Natural killer cell (primary cell): ENCODE measurements at regions not wholly inside any gene's neighbourhood (a gene's known extent, or its start where the extent isn't known, plus 50 kb on each side); places are given as distances from the start of the nearest gene placed in this dataset.

ENCODE experiments used
- ATAC-seq, 3 donors: fragments of 150-1000 bp in 2 of 3; fragments of 200-7000 bp in 1 of 3; cut with Tn5 transposase; 1 replicate in 1 of 3; 2 replicates in 2 of 3; pipeline ENCODE4 v1.10.0; 2021; ENCODE audit warnings: mild to moderate bottlenecking in 2 of 3, moderate library complexity in 2 of 3
- DNase-seq, 2 donors: peaks; one replicate each; pipeline versions ENCODE4 v3.0.0 to v3.0.0-alpha.2; 2013 to 2021; ENCODE audit warnings: mixed read lengths in 1 of 2
- H3K27ac ChIP-seq: one replicate; pipeline ENCODE4 v1.5.1; 2013; ENCODE audit warnings: mild to moderate bottlenecking, low read length
- H3K27me3 ChIP-seq: one replicate; pipeline ENCODE4 v1.6.1; 2013; ENCODE audit warnings: low read length; ENCODE audit not compliant: control insufficient read depth, insufficient read depth
- H3K36me3 ChIP-seq: one replicate; pipeline ENCODE4 v1.6.1; 2013; ENCODE audit warnings: low read length; ENCODE audit not compliant: control insufficient read depth, insufficient read depth
- H3K4me1 ChIP-seq: one replicate; pipeline ENCODE4 v1.6.1; 2013; ENCODE audit warnings: low read length; ENCODE audit not compliant: control insufficient read depth, insufficient read depth
- H3K4me3 ChIP-seq: one replicate; pipeline ENCODE4 v1.5.1; 2013; ENCODE audit warnings: low read length
- H3K9me3 ChIP-seq: one replicate; pipeline ENCODE4 v1.6.1; 2013; ENCODE audit warnings: low read length; ENCODE audit not compliant: control insufficient read depth, insufficient read depth
- H3K27ac Mint-ChIP-seq, 2 donors: one replicate each; pipeline ENCODE4 v1.8.0; 2022; ENCODE audit warnings: mild to moderate bottlenecking in 2 of 2, mixed read lengths in 2 of 2, moderate library complexity in 1 of 2
- H3K27me3 Mint-ChIP-seq, 2 donors: one replicate each; pipeline ENCODE4 v1.8.0; 2022; ENCODE audit warnings: low read depth in 2 of 2, mixed read lengths in 2 of 2
- H3K36me3 Mint-ChIP-seq: one replicate; pipeline ENCODE4 v1.8.0; 2022; ENCODE audit warnings: mixed read lengths
- H3K4me1 Mint-ChIP-seq, 2 donors: one replicate each; pipeline ENCODE4 v1.8.0; 2022; ENCODE audit warnings: mixed read lengths in 2 of 2
- H3K4me3 Mint-ChIP-seq: one replicate; pipeline ENCODE4 v1.8.0; 2022; ENCODE audit warnings: mild to moderate bottlenecking, moderate library complexity, mixed read lengths
- H3K9me3 Mint-ChIP-seq, 2 donors: one replicate each; pipeline ENCODE4 v1.8.0; 2022; ENCODE audit warnings: mixed read lengths in 2 of 2
- WGBS: methylation state at CpG from one replicate; pipeline ENCODE4 v1.1.7; 2013; ENCODE audit warnings: missing lambda C conversion rate; ENCODE audit not compliant: insufficient coverage; 5-methylcytosine and 5-hydroxymethylcytosine counted together
- intact Hi-C: fragments of 100-400 bp; cut with micrococcal nuclease; formaldehyde crosslinking; loops from one replicate; pipeline ENCODE4 v1.14.2; 2022
- TF ChIP-seq, protein P1 (sequence below): fragments of 200-600 bp; IDR thresholded peaks from one replicate; pipeline ENCODE4 v1.8.0; 2022; ENCODE audit warnings: antibody characterized with exemption

- H3K27ac Mint-ChIP-seq: no peak overlapping the region
- ATAC-seq: no peak
- Histone ChIP-seq H3K4me3 (no peak overlapping the region), H3K4me1 (no peaks in the 10 kb centered on the region), H3K27ac (no peak overlapping the region), H3K9me3 (no peaks in the 10 kb centered on the region), H3K27me3 (no peaks in the 10 kb centered on the region), H3K36me3 (no peaks in the 10 kb centered on the region)
- WGBS: 100% methylated on average over 1 of the region's 1 CpG
- peaks cover 0 to 5% of the 10 kb centered on the region in 2 donors for H3K9me3 Mint-ChIP-seq
- H3K4me3 Mint-ChIP-seq: no peak overlapping the region
- intact Hi-C loops: no loop called here
- no peaks in the 10 kb centered on the region for H3K27me3 Mint-ChIP-seq
- no peaks in the 10 kb centered on the region for H3K36me3 Mint-ChIP-seq
- H3K4me1 Mint-ChIP-seq: no peaks in the 10 kb centered on the region
- TF ChIP-seq, protein P1, sequence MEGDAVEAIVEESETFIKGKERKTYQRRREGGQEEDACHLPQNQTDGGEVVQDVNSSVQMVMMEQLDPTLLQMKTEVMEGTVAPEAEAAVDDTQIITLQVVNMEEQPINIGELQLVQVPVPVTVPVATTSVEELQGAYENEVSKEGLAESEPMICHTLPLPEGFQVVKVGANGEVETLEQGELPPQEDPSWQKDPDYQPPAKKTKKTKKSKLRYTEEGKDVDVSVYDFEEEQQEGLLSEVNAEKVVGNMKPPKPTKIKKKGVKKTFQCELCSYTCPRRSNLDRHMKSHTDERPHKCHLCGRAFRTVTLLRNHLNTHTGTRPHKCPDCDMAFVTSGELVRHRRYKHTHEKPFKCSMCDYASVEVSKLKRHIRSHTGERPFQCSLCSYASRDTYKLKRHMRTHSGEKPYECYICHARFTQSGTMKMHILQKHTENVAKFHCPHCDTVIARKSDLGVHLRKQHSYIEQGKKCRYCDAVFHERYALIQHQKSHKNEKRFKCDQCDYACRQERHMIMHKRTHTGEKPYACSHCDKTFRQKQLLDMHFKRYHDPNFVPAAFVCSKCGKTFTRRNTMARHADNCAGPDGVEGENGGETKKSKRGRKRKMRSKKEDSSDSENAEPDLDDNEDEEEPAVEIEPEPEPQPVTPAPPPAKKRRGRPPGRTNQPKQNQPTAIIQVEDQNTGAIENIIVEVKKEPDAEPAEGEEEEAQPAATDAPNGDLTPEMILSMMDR: no peak
- DNase-seq: no peak
Measured at GRCh38 chr2:66270247-66270646, 164.7 kb upstream of the MEIS1 start.

- Mint-ChIP-seq H3K4me3 (no peak overlapping the region), H3K9me3 (peaks cover 0 to 5% of the 10 kb centered on the region in 2 donors), H3K36me3 (no peaks in the 10 kb centered on the region), H3K27ac (no peak overlapping the region), H3K4me1 (no peaks in the 10 kb centered on the region), H3K27me3 (no peaks in the 10 kb centered on the region)
- no peak overlapping the region for H3K27ac ChIP-seq
- H3K27me3 ChIP-seq: no peaks in the 10 kb centered on the region
- H3K4me1 ChIP-seq: no peaks in the 10 kb centered on the region
- intact Hi-C loops: no loop called here
- no peaks in the 10 kb centered on the region for H3K9me3 ChIP-seq
- TF ChIP-seq, protein P1: no peak
- ATAC-seq: no peak
- DNase-seq: no peak
- H3K4me3 ChIP-seq: no peak overlapping the region
- WGBS: no CpG with 5 or more reads among the region's 1 CpG
- no peaks in the 10 kb centered on the region for H3K36me3 ChIP-seq
Measured at GRCh38 chr2:66269166-66269565, 165.8 kb upstream of the MEIS1 start.

- intact Hi-C loops: no loop called here
- ATAC-seq: no peak
Measured at GRCh38 chr2:66268756-66269155, 166.2 kb upstream of the MEIS1 start.

GRCh38 chr2:66264354-66264753 is 170.6 kb upstream of the MEIS1 start:
- H3K4me3 Mint-ChIP-seq: no peak overlapping the region
- ATAC-seq (no peak), DNase-seq (no peak)
- Histone ChIP-seq H3K27ac (no peak overlapping the region), H3K9me3 (no peaks in the 10 kb centered on the region), H3K36me3 (no peaks in the 10 kb centered on the region), H3K27me3 (no peaks in the 10 kb centered on the region), H3K4me1 (no peaks in the 10 kb centered on the region), H3K4me3 (no peak overlapping the region)
- WGBS: 75% methylated on average over 2 of the region's 3 CpGs
- H3K27ac Mint-ChIP-seq: no peak overlapping the region
- H3K27me3 Mint-ChIP-seq: no peaks in the 10 kb centered on the region
- no peaks in the 10 kb centered on the region for H3K36me3 Mint-ChIP-seq
- intact Hi-C loops: no loop called here
- H3K9me3 Mint-ChIP-seq: peaks cover 0 to 5% of the 10 kb centered on the region in 2 donors
- TF ChIP-seq, protein P1: no peak
- no peaks in the 10 kb centered on the region for H3K4me1 Mint-ChIP-seq

More at GRCh38 chr2:66268756-66269155, 166.2 kb upstream of the MEIS1 start:
- Mint-ChIP-seq H3K27ac (no peak overlapping the region), H3K4me3 (no peak overlapping the region), H3K9me3 (peaks cover 0 to 5% of the 10 kb centered on the region in 2 donors), H3K36me3 (no peaks in the 10 kb centered on the region), H3K4me1 (no peaks in the 10 kb centered on the region), H3K27me3 (no peaks in the 10 kb centered on the region)
- H3K4me3 ChIP-seq: no peak overlapping the region
- DNase-seq: no peak
- TF ChIP-seq, protein P1: no peak
- H3K27ac ChIP-seq: no peak overlapping the region
- H3K4me1 ChIP-seq: no peaks in the 10 kb centered on the region
- no peaks in the 10 kb centered on the region for H3K36me3 ChIP-seq
- no peaks in the 10 kb centered on the region for H3K27me3 ChIP-seq
- H3K9me3 ChIP-seq: no peaks in the 10 kb centered on the region
